ENCODE measurements at regions not wholly inside any gene's neighbourhood (a gene's known extent, or its start where the extent isn't known, plus 50 kb on each side); places are given as distances from the start of the nearest gene placed in this dataset.

DNA sequence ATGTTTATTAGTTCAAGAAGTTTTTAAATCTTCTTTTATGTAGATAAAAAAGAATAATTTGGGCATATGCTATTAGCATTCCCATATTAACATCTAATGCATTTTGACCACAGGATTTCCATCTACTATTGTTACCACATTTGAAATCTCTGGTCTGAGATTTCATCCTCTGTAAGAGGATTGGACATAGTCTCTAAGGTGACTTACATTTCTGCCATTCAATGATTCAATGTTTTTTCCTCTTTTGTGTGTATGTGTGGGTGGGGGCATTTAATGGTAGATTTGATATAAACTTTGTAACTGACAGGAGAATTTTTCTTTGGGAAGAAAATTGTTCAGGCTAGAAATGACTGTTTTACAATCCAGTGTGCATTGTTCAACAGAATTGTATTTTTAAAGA, 307.3 kb upstream of the RBMS3 start:
- TF ChIP-seq LEF1 (IDR thresholded peaks at IDR 0.05; ENCODE audit: borderline replicate concordance) (no peak), ELF4 (IDR thresholded peaks at IDR 0.05) (no peak)

All from HEK293T (cell line).